ENCODE measurements at regions not wholly inside any gene's neighbourhood (a gene's known extent, or its start where the extent isn't known, plus 50 kb on each side); places are given as distances from the start of the nearest gene placed in this dataset.

GRCh38 chr7:110470420-110470819, 620.5 kb upstream of the LRRN3 start:
- TF ChIP-seq POLR2A (IDR thresholded peaks at IDR 0.05) (no peak), CTCF (IDR thresholded peaks at IDR 0.05) (no peak)
